CD4-positive, alpha-beta T cell treated with Interleukin-21 for 1 hour (primary cell): ENCODE measurements at regions not wholly inside any gene's neighbourhood (a gene's known extent, or its start where the extent isn't known, plus 50 kb on each side); places are given as distances from the start of the nearest gene placed in this dataset.
A peak's percentile ranks its signal among the peaks of the same experiment; 100 is the strongest.

Source experiments
- DNase-seq: peaks from one replicate; pipeline ENCODE4 v3.0.0-alpha.2; 2020

DNA sequence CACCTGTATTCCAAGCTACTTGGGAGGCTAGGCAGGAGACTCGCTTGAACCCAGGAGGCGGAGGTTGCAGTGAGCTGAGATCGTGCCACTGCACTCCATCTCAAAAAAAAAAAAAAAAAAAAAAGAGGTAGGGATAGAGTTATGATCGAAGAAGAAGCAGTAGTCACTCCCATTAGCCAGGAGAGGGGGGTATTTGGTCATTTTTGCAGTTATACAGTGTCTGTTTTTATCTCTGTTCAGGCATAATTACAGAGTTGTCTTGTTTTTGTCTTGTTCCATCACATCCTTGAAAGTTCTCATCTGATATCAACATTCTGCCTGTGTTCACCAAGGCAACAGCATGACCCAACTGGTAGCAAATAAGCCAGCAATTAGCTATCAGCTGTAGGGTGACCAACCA lies 98.5 kb upstream of the TMPO start:
- no peak for DNase-seq

DNA sequence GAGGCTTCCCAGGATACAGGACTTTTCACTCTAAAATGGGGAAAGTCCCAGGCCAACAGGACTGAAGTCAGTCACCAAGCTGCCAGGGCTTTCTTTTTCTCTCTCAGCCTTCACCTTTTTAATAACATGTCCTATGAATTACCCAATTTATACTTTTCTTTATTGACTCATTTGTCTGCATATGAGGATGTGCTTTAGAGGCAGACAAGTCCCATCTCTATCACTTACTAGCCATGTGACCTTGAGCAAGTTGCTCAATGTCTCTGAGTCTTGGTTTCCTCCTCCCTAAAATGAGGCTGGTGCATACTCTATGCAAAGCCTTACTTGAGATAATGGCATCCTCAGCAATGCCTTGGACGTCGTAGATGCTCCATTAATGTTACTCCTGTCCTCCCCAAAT lies 98.1 kb upstream of the TMPO start:
- no peak for DNase-seq

DNA sequence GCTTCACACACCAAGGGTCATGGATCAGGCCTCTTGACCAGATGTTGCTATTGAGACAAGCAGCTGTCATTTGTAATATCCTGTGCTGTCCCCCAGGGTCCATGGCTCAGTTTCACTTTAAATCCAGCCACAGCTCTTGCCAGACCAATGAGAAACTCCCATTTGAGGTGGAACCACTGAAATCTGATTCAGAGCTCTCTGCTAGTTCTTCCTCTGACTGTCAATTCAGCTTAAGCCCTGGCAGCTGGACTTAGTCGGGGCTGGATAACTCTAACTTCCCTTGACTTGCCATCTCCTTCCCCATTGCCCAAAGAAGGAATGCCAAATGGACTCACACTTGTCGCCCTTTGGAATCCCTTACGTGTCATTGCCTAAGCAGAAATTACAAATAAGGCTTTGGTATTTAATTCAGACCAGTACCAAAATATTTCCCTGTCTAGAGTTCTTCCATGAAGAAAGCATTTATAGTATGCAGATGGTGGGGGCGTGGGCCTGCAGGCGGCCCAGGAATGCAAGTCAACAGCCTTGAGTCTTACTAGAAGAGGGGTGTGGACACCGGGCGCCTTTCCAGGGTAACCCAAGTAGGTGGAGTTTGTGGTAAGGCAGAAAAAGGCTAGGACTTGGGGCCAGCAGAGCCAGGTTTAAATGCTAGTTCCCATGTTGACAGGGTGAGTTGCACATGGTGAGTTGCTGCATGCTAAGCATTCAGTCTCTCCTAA lies 96.9 kb upstream of the TMPO start:
- DNase-seq, result no peak

DNA sequence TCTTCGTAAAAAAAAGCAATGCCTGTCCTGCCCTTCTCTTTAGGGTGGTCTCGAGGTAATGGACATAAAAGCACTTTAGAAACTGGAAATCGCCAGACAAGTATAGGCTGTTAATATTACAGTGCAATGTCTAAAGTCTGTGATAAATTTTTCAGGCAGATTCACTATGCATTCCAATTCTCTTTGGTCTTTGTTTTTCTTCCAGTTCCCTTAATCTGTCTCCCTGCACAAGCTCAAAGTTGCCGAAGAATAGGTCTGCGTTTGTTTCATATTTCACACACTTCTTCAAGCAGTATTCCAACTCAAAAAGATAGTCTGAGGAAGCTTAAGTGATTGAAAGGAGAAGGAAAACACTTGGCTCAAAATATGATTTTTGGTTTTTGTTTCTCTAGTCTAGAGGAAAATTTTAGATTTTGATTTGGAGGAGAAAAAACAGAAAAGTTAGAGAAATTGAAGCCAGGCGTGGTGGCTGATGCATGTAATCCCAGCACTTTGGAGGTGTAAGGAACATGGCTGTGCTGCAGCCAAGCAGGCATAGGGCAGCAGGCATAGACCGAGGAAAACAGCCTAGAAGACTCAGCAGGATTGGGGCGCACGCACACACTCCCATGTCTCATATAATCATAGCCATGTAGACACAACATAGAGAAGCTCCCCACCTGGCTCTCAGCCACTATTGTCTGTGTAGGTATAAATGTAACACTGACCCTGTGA lies 96.2 kb upstream of the TMPO start:
- DNase-seq, result no peak

DNA sequence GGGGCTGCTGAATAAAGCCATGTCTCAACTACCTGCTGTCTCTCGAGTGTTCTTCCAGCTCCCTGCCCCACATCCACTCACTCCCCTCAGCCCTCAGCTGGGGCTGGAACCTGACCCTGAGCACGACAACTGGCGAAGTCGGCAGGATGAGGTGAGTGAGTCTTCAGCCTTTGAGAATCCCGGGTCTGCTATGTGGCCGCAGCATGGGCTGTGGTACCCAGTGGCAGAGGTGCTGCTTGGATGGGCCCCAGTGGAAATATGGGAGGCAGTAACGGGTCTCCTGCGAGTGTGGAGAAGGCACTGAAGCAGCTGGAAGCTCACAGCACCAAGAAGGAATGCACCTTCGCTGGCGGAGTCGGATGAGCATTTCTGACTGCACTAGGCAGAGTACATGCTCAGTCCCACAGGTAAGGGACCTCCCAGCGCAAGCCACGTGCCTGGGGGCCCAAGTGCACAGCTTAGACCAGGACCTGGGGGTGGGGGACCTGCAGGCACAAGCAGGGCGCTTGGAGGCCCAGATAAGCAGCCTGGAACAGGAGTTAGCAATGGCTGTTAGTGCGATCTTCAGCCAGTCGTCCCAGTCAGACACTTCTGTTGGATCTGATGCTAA lies 95.5 kb upstream of the TMPO start:
- DNase-seq, result no peak

DNA sequence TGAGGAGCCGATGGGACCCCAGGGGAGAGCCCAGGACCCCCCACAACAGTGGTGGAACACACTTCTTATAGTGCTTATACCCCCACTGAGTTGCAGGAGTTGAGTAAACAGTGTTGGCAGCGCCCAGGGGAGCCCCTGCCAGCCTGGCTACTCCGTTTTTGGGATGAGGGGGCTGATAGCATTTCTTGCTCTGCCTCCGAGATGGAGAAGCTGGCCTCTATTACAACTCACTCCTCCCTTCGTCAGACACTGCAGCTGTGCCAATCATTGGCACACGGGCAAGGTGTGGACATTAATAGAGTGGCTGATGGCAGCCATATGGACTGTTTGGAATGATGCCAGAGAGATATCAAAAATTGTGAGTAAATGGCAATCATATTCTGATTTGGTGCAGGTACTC lies 94.9 kb upstream of the TMPO start:
- no peak for DNase-seq

DNA sequence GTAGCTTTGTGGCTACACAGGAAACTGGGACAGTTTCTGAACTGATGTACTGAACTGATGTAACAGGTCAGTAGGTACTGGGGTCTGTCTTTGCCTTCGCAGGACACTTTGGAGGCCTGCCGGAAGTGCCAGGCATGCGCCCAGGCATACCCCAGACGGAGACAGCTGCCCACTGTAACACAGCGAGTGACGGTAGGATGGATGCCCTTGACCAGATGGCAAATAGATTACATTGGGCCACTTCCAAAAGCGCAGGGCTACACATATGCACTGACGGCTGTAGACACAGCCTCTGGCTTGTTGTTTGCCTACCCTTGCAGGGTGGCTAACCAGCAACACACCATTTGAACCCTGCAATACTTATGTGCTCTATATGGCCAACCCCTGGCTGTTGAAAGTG lies 94.1 kb upstream of the TMPO start:
- no peak for DNase-seq

DNA sequence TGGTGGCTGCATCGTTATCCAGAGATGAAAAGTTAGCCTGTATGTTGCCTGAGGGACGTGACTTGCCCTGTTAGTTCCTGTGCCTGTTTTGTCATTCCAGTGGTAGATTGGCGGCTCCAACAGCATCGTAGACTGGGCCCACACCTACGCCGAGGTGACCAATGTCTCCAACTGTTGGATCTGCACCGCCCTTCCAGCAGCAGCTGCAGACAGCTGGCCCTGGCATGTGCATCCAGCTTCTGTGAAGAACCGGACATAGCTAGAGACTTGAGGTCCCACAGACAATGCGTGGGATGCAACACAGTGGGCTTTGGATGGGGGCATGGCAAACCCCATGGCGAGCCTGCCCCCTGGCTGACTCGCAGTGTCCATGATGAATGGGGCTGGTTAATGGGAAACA lies 93.0 kb upstream of the TMPO start:
- DNase-seq, result no peak

DNA sequence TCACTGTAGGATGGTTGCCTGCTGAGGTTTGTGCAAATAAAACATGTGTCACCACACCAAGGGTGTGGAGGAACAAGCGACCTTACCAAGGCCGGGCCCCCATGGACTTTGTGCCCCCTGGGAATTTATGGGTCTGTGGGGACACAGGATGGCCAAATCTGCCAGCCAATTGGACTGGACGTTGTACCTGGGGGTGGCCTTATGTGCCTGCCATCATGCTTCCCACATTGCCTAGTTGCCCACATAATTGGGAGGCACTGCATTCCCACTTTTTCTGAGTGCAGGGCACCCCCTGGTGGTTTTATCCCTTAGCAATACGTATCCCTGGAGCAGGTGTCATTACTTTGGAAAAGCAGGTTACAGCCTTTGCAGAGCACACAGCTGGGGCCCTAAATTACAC lies 92.6 kb upstream of the TMPO start:
- DNase-seq, result no peak

DNA sequence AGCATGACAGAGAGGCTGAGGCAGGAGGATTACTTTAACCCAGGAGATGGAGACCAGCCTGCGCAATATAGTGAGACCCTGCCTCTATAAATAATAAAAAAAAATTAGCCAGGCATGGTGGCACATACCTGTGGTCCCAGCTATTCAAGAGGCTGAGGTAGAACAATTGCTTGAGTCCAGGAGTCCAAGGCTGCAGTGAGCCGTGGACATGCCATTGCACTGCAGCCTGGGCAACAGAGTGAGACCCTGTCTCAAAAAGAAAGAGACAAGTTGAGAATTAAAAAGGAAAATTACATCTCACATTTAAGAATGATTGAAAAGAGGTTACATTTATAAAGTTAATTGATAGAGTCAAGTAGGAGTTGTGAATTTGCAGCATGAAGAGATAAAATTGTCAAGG lies 91.4 kb upstream of the TMPO start:
- no peak for DNase-seq

DNA sequence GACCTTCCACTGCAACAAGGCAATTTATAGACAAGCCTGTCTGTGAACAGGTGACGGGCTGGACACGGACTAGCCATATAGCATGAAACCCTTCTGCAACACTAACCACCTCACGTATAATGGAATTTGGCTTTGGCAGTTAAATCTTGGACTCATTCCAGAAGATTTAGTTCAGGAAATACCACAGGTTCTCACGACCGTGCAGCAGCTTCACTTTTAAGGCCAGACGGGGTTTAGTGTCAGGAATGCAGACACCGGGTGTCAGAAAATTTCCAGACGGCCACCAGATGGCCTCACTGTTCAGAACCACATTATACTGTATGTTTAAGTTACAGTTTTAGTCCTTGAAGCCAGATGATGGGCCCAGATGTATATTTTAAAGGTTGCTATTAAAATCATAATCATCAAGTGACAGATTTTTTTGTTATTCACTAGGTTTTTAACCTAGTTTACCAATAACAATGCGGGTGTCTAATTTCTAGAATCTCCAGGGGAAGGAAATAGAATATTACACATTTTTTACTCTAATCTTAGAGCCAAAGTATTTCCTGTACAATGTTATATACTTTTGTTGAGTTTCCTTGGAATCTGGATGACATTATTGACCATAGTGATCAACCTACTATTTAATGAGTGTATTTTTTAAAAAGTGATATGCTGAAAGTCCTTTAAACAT lies 90.5 kb upstream of the TMPO start:
- DNase-seq, result peak; percentile 57

DNA sequence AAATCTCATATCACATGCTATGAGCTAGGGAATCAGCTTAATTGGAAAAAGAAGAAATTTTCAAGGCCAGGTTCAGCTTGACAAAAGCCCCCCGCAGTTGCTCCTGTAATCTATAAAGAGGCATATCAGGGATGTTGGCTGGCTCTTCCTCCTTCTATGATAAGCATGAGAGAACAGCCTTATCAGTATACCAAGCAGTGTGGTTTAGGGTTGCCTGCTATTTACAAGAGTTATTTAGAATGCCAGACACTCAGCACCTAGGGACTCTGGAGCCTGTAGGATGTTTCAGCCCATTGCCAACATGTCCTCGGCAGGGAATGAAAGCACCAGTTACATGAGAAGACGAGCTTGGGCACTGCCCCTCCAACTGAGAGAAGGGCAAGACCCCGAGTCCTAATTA lies 89.5 kb upstream of the TMPO start:
- no peak for DNase-seq

DNA sequence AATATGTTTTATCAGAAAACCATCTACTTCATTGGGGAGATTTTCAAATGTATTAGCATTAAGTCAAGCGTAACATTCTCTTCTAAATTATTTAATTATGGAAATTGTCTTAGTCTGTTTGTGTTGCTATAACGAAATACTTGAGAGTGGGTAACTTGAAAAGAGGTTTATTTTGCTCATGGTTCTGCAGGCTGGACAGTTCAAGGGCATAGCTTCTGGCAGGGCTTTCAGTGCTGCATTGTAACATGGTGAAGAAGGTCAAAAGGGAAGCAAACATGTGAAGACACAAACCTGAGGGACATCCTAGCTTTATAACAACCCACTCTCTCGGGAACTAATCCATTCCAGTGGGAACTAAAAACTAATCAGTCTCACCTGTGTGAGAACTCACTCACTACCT lies 84.3 kb upstream of the TMPO start:
- no peak for DNase-seq

DNA sequence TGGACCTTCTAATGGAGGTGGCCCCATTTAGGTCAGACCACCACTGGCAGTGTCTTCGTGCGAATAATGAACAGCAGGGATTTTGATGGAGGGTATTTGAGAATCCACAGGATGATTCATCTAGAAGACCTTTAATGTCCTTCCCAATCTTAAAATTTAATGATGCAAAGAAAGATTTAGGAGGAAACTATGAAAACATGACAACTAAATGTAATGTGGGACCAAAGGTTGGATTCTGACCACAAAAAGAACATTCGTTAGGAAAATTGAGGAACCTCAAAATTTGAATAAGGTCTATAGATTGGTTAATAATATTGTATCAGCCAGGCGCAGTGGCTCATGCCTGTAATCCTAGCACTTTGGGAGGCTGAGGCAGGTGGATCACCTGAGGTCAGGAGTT lies 78.2 kb upstream of the TMPO start:
- no peak for DNase-seq

DNA sequence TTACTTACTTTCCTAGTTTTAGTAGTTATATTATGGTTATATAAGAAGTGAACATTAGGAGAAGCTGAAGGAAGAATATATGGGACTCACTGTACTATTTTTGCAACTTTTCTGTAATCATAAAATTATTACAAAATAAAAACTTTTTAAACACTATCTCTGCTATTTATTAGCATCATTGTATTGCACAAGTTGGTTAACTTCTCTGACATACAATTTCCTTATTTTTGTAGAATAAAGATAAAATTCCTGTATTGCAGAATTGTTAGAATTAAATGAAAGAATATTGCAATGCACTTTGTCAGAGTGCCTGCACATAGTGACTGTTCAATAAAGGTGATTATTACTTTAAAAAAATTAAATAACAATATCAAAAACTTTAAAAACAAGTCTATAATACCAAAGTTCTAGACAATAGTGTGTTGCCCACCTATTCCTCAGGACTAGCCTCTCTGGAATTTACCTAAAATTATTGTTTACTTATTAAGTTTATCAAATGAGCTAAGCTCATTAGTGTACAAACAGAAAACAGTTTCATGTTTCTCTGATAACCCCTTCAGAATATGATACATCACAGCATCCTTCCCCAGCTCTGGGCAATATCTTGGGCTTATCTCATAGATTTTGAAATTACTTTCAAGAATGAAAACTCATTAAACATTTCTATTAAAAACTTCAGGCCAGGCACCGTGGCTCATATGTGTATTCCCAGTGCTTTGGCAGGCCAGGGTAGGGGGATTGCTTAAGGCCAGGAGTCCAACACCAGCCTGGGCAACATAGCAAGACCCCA lies 77.4 kb upstream of the TMPO start:
- DNase-seq, result no peak

DNA sequence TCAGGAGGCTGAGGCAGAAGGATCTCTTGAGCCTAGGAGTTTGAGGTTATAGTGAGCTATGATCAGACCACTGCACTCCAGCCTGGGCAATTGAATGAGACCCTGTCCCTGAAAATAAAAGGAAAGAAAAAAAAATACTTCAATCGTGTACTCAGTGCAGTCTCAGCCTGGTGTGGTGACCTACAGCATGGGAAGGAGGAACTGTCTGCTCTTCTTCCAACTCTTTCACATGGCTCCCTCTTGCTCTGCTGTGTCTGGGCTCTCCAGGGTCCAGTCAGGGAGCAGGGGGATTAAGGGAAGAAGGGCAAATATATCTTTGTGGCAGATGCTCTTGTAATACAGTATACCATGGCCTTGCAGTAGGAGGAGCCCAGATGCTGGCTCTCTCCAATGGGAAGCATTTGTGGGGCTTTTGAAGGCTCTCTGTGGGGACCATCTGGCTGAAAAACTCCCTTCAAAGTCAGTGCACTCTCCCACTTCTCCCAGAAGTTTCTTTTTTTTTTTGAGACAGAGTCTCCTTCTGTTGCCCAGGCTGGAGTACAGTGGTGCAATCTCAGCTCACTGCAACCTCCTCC lies 76.6 kb upstream of the TMPO start:
- no peak for DNase-seq

DNA sequence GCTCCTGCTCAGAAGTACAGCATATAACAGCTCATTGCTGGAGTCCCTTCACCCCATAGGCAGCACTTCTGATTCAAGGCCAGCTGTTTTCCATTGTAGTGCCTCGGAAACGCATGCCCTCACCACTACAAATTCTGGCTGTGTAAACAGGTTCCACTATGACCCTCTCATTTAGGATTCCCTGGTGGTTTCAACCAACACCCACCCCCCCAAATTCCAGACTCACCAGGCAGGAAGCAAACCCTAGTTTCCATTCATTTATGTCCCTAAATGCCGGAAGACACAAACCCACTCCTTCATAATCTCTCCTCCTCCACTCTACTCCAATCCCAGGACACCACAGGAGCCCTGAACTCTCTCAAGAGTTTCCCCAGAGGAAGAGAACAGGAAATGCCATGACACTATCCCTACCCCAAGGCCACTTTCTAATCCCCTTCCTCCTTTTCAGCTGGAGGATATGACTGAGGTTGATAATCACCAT lies 75.9 kb upstream of the TMPO start:
- no peak for DNase-seq

DNA sequence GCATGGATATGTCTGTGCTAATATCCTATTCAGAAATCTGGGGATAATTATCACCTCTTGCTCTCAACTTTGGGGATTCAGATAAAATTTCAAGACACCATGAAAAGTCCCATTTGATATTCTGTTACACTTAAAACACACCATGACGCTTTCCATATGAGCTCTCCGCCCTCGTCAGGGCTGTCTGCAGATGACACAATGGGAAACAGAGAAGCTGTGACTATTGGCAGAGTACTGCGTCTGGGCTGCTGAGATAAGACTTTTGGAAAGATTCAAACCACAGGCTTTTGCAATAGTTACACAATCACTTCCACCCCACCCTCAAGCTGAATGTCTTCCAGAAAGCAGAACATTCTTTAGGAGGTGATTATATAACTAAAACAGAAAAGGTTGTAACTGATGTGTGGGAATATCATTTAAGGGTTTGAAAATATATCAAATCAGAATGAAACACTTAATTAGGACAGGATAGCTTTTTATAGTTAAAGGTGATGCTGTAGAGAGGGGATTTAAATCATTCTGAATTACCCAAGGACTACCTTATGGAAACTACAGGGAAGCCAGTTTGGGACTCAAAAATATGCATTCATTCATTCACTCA lies 75.3 kb upstream of the TMPO start:
- peak; percentile 26 for DNase-seq

DNA sequence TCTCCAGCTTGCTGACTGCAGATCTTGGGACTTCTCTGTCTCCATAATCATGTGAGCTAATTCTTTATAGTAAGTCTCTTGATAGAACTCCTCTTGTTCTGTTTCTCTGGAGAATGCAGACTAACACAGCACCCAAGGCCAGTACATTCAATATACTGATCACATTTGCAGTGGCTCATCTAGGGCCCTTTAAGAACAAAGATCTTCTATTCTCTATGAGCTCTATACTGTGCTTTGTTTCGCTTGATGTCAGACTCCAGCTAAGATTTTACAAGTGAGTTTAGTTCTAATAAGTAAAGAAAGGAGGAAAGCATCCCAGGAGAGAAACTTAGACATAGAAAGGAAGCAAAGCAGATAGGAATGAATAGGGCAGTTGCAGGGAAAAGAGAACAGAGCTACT lies 69.3 kb upstream of the TMPO start:
- DNase-seq, result no peak

DNA sequence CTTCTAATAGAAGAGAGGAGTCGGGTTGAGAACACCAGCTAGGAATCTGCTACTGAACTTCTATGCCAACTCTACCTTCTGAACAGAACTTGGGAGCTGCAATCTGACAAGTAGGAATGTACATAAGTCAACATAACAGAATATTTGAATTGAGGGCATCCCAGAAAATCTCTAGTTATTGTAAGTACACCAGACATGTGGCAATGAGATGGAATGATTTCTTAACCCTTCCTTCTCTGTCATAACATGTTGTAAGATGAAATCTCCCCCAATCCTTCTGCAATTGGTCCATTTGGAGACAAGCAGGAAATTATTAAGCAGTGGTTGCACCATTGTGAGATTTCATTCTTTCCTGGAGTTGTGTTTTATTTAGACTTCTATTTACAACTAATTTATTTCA lies 68.7 kb upstream of the TMPO start:
- no peak for DNase-seq

DNA sequence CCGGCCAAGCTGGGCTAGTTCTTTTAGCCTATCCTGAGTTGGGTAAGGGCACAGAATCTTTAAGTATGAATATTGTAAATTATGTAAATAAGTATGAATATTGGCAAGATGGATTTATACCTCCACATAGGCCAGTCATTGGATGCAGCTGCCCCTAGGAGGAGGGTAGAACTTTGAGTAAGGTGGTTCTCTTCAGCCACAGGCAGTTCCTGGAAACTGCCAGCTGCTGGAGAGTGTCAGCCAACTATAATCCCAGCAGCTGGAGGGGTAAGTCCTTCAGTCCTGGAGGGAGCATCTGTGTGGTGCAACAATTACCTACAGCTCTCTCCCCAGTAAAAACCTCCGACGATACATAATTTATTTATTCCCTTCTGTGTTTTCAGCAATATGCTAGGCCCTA lies 65.8 kb upstream of the TMPO start:
- no peak for DNase-seq

DNA sequence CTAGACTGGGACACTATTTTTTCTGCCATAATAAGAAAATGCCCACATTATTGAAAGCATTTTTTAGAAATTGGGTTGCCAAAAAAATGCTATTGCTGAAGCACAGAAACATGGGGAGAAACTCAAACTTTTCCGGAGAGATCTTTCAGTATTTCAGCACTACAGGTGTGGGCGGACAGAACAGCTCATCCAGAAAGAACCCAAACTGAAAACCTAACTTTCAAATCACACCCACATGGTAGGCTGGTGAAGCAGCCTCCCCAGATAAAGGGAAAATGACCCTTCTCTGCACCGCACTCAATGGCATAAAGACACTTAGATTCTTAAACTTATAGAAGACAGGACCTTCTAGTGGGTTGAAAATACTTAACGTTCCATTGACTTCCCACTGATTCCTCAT lies 62.3 kb upstream of the TMPO start:
- no peak for DNase-seq
